Thyroid gland (tissue), 4 donors: ENCODE measurements at regions not wholly inside any gene's neighbourhood (a gene's known extent, or its start where the extent isn't known, plus 50 kb on each side); places are given as distances from the start of the nearest gene placed in this dataset.

Experiments used
- DNase-seq, 2 donors: peaks; one replicate each; pipeline ENCODE4 v3.0.0-alpha.2; 2019
- H3K27ac ChIP-seq, 3 donors: fragments of 200-600 bp; sonication (generic); 1 replicate in 2 of 3; 2 replicates in 1 of 3; pipeline ENCODE4 v1.5.1; 2016 to 2019; ENCODE audit warnings: mild to moderate bottlenecking in 1 of 3, moderate library complexity in 1 of 3
- H3K27me3 ChIP-seq: fragments of 200-600 bp; sonication (generic); one replicate; pipeline ENCODE4 v1.5.1; 2019
- H3K36me3 ChIP-seq, 2 donors: fragments of 200-600 bp; sonication (generic); one replicate each; pipeline ENCODE4 v1.5.1; 2016 to 2019
- H3K4me1 ChIP-seq, 2 donors: fragments of 200-600 bp; sonication (generic); one replicate each; pipeline ENCODE4 v1.5.1; 2017 to 2019
- H3K4me3 ChIP-seq, 3 donors: fragments of 200-600 bp; sonication (generic); replicated peaks in 1 of 3; 1 replicate in 2 of 3; 2 replicates in 1 of 3; pipeline ENCODE4 v1.5.1; 2016; ENCODE audit warnings: mild to moderate bottlenecking in 1 of 3
- H3K9me3 ChIP-seq: fragments of 200-600 bp; sonication (generic); one replicate; pipeline ENCODE4 v1.5.1; 2017
- CTCF ChIP-seq, 6 experiments: fragments of 200-600 bp in 3 of 6; fragments of 450-650 bp in 3 of 6; sonication (generic) in 3 of 6; IDR thresholded peaks; one replicate each; pipeline ENCODE4 v1.5.1; 2016 to 2019; ENCODE audit warnings: antibody characterized with exemption in 6 of 6, mild to moderate bottlenecking in 2 of 6, inconsistent platforms in 1 of 6, moderate library complexity in 1 of 6
- POLR2A ChIP-seq, 2 donors: fragments of 450-650 bp; IDR thresholded peaks; one replicate each; pipeline ENCODE4 v1.6.1; 2017; ENCODE audit warnings: antibody characterized with exemption in 2 of 2, mild to moderate bottlenecking in 2 of 2, moderate library complexity in 1 of 2
- WGBS, 2 donors: methylation state at CpG; one replicate each; pipeline ENCODE4 v1.1.5; 2017; 5-methylcytosine and 5-hydroxymethylcytosine counted together
- intact Hi-C: fragments of 100-400 bp; cut with DNase I; formaldehyde crosslinking; loops from one replicate; pipeline ENCODE4 v1.15.1; 2023

- intact Hi-C loops, result no loop called here
- no peak for DNase-seq
- no peak overlapping the region for H3K4me3 ChIP-seq
- no peaks in the 10 kb centered on the region for H3K4me1 ChIP-seq
- H3K27ac ChIP-seq, result no peak overlapping the region
- TF ChIP-seq CTCF (IDR thresholded peaks at IDR 0.05) (no peak), POLR2A (IDR thresholded peaks at IDR 0.05) (no peak)
- WGBS, 2 donors, result 51 to 72% methylated on average over 2 of the region's 2 CpGs
- H3K36me3 ChIP-seq, result no peaks in the 10 kb centered on the region
- no peaks in the 10 kb centered on the region for H3K27me3 ChIP-seq
- H3K9me3 ChIP-seq, result no peaks in the 10 kb centered on the region
Measured at GRCh38 chr4:32249040-32249439, 1528.9 kb downstream of the PCDH7 start.

- no peak for DNase-seq
- 90 to 98% methylated on average over 1 of the region's 1 CpG for WGBS, 2 donors
- intact Hi-C loops, result no loop called here
- Histone ChIP-seq H3K4me3 (no peak overlapping the region), H3K4me1 (no peaks in the 10 kb centered on the region), H3K27me3 (no peaks in the 10 kb centered on the region), H3K9me3 (no peaks in the 10 kb centered on the region), H3K36me3 (no peaks in the 10 kb centered on the region), H3K27ac (no peak overlapping the region)
- TF ChIP-seq CTCF (IDR thresholded peaks at IDR 0.05), result no peak
- TF ChIP-seq POLR2A (IDR thresholded peaks at IDR 0.05), result no peak
Measured at GRCh38 chr4:32251126-32251525, 1531.0 kb downstream of the PCDH7 start.

- H3K4me3 ChIP-seq, result no peak overlapping the region
- no peaks in the 10 kb centered on the region for H3K36me3 ChIP-seq
- no peak overlapping the region for H3K27ac ChIP-seq
- TF ChIP-seq POLR2A (IDR thresholded peaks at IDR 0.05), result no peak
- H3K9me3 ChIP-seq, result no peaks in the 10 kb centered on the region
- intact Hi-C loops, result no loop called here
- DNase-seq, result no peak
- no peaks in the 10 kb centered on the region for H3K4me1 ChIP-seq
- 61 to 74% methylated on average over 2 of the region's 2 CpGs for WGBS, 2 donors
- H3K27me3 ChIP-seq, result no peaks in the 10 kb centered on the region
Measured at GRCh38 chr4:32251926-32252325, 1531.8 kb downstream of the PCDH7 start.

GRCh38 chr4:32254216-32254615, 1534.0 kb downstream of the PCDH7 start:
- H3K27me3 ChIP-seq, result no peaks in the 10 kb centered on the region
- no peaks in the 10 kb centered on the region for H3K9me3 ChIP-seq
- no peaks in the 10 kb centered on the region for H3K36me3 ChIP-seq
- no peak overlapping the region for H3K27ac ChIP-seq
- no peak for DNase-seq
- intact Hi-C loops, result no loop called here
- H3K4me1 ChIP-seq, result no peaks in the 10 kb centered on the region
- TF ChIP-seq POLR2A (IDR thresholded peaks at IDR 0.05), result no peak
- 84 to 85% methylated on average over 3 of the region's 3 CpGs for WGBS, 2 donors
- H3K4me3 ChIP-seq, result no peak overlapping the region

- Histone ChIP-seq H3K4me3 (no peak overlapping the region), H3K36me3 (no peaks in the 10 kb centered on the region), H3K9me3 (no peaks in the 10 kb centered on the region), H3K27ac (no peak overlapping the region), H3K27me3 (no peaks in the 10 kb centered on the region), H3K4me1 (no peaks in the 10 kb centered on the region)
- intact Hi-C loops, result no loop called here
- DNase-seq, result no peak
- TF ChIP-seq POLR2A (IDR thresholded peaks at IDR 0.05) (no peak), CTCF (IDR thresholded peaks at IDR 0.05) (no peak)
- WGBS, 2 donors, result 73 to 75% methylated on average over 2 of the region's 2 CpGs
Measured at GRCh38 chr4:32258986-32259385, 1538.8 kb downstream of the PCDH7 start.

GRCh38 chr4:32261196-32261595, 1541.0 kb downstream of the PCDH7 start:
- no peaks in the 10 kb centered on the region for H3K4me1 ChIP-seq
- 82% methylated on average over 9 of the region's 9 CpGs for WGBS, 2 donors
- intact Hi-C loops, result no loop called here
- no peak overlapping the region for H3K4me3 ChIP-seq
- no peaks in the 10 kb centered on the region for H3K9me3 ChIP-seq
- TF ChIP-seq CTCF (IDR thresholded peaks at IDR 0.05), result no peak
- no peak for TF ChIP-seq POLR2A (IDR thresholded peaks at IDR 0.05)
- no peak overlapping the region for H3K27ac ChIP-seq
- DNase-seq, result no peak
- H3K36me3 ChIP-seq, result no peaks in the 10 kb centered on the region
- no peaks in the 10 kb centered on the region for H3K27me3 ChIP-seq
